NCI-H345 treated with DMSO at 0.1 percent for 48 hours (cell line): ENCODE measurements at regions not wholly inside any gene's neighbourhood (a gene's known extent, or its start where the extent isn't known, plus 50 kb on each side); places are given as distances from the start of the nearest gene placed in this dataset.

Experiments used
- DNase-seq: peaks from one replicate; lab custom pipeline; 2025; ENCODE audit not compliant: unreplicated experiment; lab: John Stamatoyannopoulos, UW

GRCh38 chr5:38716516-38716915 lies 129.3 kb upstream of the OSMR start:
- no peak for DNase-seq

- no peak for DNase-seq
These were observed 126.9 kb upstream of the OSMR start for GRCh38 chr5:38718771-38719391.

- DNase-seq: no peak
These were observed 126.4 kb upstream of the OSMR start for GRCh38 chr5:38719403-38719802.

- DNase-seq: no peak
These were observed 125.9 kb upstream of the OSMR start for GRCh38 chr5:38719916-38720315.

GRCh38 chr5:38720554-38721361 lies 125.1 kb upstream of the OSMR start:
- no peak for DNase-seq

GRCh38 chr5:38722918-38723317 lies 122.9 kb upstream of the OSMR start:
- DNase-seq: no peak

GRCh38 chr5:38723426-38723825 lies 122.4 kb upstream of the OSMR start:
- DNase-seq: no peak

GRCh38 chr5:38724301-38725030 lies 121.3 kb upstream of the OSMR start:
- no peak for DNase-seq

GRCh38 chr5:38725371-38725865 lies 120.4 kb upstream of the OSMR start:
- no peak for DNase-seq

- DNase-seq: no peak
These were observed 119.5 kb upstream of the OSMR start for GRCh38 chr5:38726279-38726678.

- DNase-seq: no peak
These were observed 117.8 kb upstream of the OSMR start for GRCh38 chr5:38728029-38728428.

GRCh38 chr5:38731461-38731860 lies 114.4 kb upstream of the OSMR start:
- no peak for DNase-seq

- no peak for DNase-seq
These were observed 111.5 kb upstream of the OSMR start for GRCh38 chr5:38734353-38734752.

GRCh38 chr5:38736089-38736488 lies 109.7 kb upstream of the OSMR start:
- DNase-seq: no peak

GRCh38 chr5:38737976-38738375 lies 107.8 kb upstream of the OSMR start:
- DNase-seq: no peak

GRCh38 chr5:38739011-38739704 lies 106.7 kb upstream of the OSMR start:
- DNase-seq: no peak

- DNase-seq: no peak
These were observed 106.1 kb upstream of the OSMR start for GRCh38 chr5:38739705-38740045.

GRCh38 chr5:38742821-38743220 lies 103.0 kb upstream of the OSMR start:
- DNase-seq: no peak

GRCh38 chr5:38743562-38743961 lies 102.2 kb upstream of the OSMR start:
- DNase-seq: no peak

GRCh38 chr5:38745836-38746732 lies 99.7 kb upstream of the OSMR start:
- no peak for DNase-seq
